IPS-15b (cell line): ENCODE measurements at regions not wholly inside any gene's neighbourhood (a gene's known extent, or its start where the extent isn't known, plus 50 kb on each side); places are given as distances from the start of the nearest gene placed in this dataset.

Source experiments
- H3K27me3 ChIP-seq: one replicate; pipeline ENCODE4 v1.6.1; 2013; ENCODE audit warnings: low read length; ENCODE audit not compliant: control insufficient read depth, insufficient read depth
- H3K36me3 ChIP-seq: one replicate; pipeline ENCODE4 v1.6.1; 2013; ENCODE audit warnings: low read length; ENCODE audit not compliant: control insufficient read depth, insufficient read depth
- H3K4me1 ChIP-seq: one replicate; pipeline ENCODE4 v1.6.1; 2013; ENCODE audit warnings: mild to moderate bottlenecking, low read length; ENCODE audit not compliant: control insufficient read depth, insufficient read depth
- H3K4me3 ChIP-seq: one replicate; pipeline ENCODE4 v1.5.1; 2013; ENCODE audit warnings: low read depth, low read length
- H3K9ac ChIP-seq: one replicate; pipeline ENCODE4 v1.6.1; 2013; ENCODE audit warnings: low read depth, mild to moderate bottlenecking, low read length
- H3K9me3 ChIP-seq: one replicate; pipeline ENCODE4 v1.6.1; 2013; ENCODE audit warnings: mild to moderate bottlenecking, low read length; ENCODE audit not compliant: control insufficient read depth, insufficient read depth

GRCh38 chr6:76416821-76417605 lies 344.6 kb upstream of the IMPG1 start:
- no peak overlapping the region for H3K9ac ChIP-seq
- no peaks in the 10 kb centered on the region for H3K36me3 ChIP-seq

DNA sequence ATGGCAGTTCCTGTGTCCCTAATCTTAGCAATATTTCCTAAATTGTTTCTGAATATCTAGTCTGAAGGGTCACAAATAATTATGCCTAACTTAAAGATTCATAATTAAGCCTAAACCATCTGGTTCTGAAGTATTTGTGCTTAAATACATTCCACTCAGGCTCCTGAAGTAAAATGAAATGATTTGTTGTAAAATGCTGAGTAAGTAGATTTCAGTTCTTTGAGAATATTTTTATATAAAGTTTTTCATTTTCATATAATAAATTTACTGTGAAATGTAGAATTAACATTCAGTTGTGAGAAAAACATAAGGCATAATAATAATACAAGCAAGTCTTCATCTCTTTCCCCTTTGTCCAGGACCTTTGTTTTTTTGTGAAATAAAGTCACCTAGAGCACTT lies 330.6 kb upstream of the IMPG1 start:
- Histone ChIP-seq H3K36me3 (no peaks in the 10 kb centered on the region), H3K9me3 (no peaks in the 10 kb centered on the region), H3K4me1 (no peaks in the 10 kb centered on the region), H3K9ac (no peak overlapping the region), H3K27me3 (no peaks in the 10 kb centered on the region), H3K4me3 (no peak overlapping the region)

More at GRCh38 chr6:76416821-76417605, 344.6 kb upstream of the IMPG1 start:
- Histone ChIP-seq H3K4me1 (no peaks in the 10 kb centered on the region), H3K27me3 (peaks cover 23% of the 10 kb centered on the region), H3K9me3 (no peaks in the 10 kb centered on the region), H3K4me3 (no peak overlapping the region)

GRCh38 chr6:76397966-76398365 lies 325.5 kb upstream of the IMPG1 start:
- no peaks in the 10 kb centered on the region for H3K4me1 ChIP-seq
- H3K27me3 ChIP-seq = no peaks in the 10 kb centered on the region
- H3K4me3 ChIP-seq = no peak overlapping the region
- no peaks in the 10 kb centered on the region for H3K36me3 ChIP-seq
- no peak overlapping the region for H3K9ac ChIP-seq
- no peaks in the 10 kb centered on the region for H3K9me3 ChIP-seq

DNA sequence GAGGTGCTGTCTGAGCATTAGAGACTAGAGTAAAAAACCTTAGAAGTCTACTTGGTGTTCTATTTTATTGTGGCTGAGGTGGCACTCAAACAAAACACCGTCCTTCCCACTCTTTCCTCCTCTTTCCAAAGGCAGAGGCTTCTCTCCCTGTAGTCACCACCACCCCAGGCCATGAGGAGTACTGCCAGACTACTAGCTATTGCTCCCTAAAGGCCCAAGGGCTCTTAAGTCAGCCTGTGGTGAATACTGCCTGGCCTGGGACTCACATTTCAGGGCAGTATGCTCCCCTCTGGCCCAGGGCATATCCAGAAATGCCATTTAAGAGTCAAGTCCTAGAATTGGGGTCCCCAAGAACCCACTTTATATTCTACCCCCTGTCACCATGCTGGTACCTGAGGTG lies 309.7 kb upstream of the IMPG1 start:
- H3K27me3 ChIP-seq = no peaks in the 10 kb centered on the region
- H3K4me1 ChIP-seq = no peaks in the 10 kb centered on the region
- H3K4me3 ChIP-seq = no peak overlapping the region
- H3K9ac ChIP-seq = no peak overlapping the region
- no peaks in the 10 kb centered on the region for H3K9me3 ChIP-seq
- H3K36me3 ChIP-seq = no peaks in the 10 kb centered on the region

- Histone ChIP-seq H3K4me1 (no peaks in the 10 kb centered on the region), H3K27me3 (no peaks in the 10 kb centered on the region), H3K4me3 (no peak overlapping the region), H3K9ac (no peak overlapping the region), H3K9me3 (no peaks in the 10 kb centered on the region), H3K36me3 (no peaks in the 10 kb centered on the region)
These were observed 309.1 kb upstream of the IMPG1 start for GRCh38 chr6:76381612-76382011.

DNA sequence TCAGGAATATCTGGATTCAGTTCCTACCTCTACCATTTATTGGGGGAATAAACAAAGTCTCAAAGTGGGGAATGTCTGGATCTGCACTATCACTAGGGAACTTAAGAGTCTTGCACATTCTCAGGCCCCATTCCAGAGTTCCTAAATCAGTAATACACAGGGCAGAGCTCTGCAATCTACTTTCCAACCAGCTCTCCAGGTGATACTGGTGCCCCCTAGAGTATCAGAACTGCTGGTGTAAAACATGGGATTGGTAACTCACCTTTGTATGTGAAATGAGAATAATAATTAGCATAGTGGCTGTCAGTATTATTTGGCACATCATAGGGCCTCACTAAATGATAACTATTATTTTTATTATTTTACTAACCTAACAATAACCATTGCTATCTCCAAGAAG lies 278.8 kb upstream of the IMPG1 start:
- Histone ChIP-seq H3K27me3 (no peaks in the 10 kb centered on the region), H3K4me1 (no peaks in the 10 kb centered on the region), H3K9ac (no peak overlapping the region), H3K9me3 (no peaks in the 10 kb centered on the region), H3K36me3 (no peaks in the 10 kb centered on the region), H3K4me3 (no peak overlapping the region)

GRCh38 chr6:76347539-76347938 lies 275.1 kb upstream of the IMPG1 start:
- Histone ChIP-seq H3K36me3 (no peaks in the 10 kb centered on the region), H3K9ac (no peak overlapping the region), H3K9me3 (no peaks in the 10 kb centered on the region), H3K4me3 (no peak overlapping the region), H3K27me3 (no peaks in the 10 kb centered on the region), H3K4me1 (no peaks in the 10 kb centered on the region)

- Histone ChIP-seq H3K4me1 (no peaks in the 10 kb centered on the region), H3K9me3 (no peaks in the 10 kb centered on the region), H3K9ac (no peak overlapping the region), H3K27me3 (no peaks in the 10 kb centered on the region), H3K36me3 (no peaks in the 10 kb centered on the region), H3K4me3 (no peak overlapping the region)
These were observed 270.2 kb upstream of the IMPG1 start for GRCh38 chr6:76342611-76343160.

GRCh38 chr6:76330031-76330430 lies 257.6 kb upstream of the IMPG1 start:
- no peak overlapping the region for H3K4me3 ChIP-seq
- peaks cover 3% of the 10 kb centered on the region for H3K9me3 ChIP-seq
- H3K36me3 ChIP-seq = no peaks in the 10 kb centered on the region
- no peaks in the 10 kb centered on the region for H3K27me3 ChIP-seq
- no peak overlapping the region for H3K9ac ChIP-seq
- H3K4me1 ChIP-seq = no peaks in the 10 kb centered on the region

GRCh38 chr6:76326871-76327270 lies 254.4 kb upstream of the IMPG1 start:
- H3K9me3 ChIP-seq = no peaks in the 10 kb centered on the region

More at GRCh38 chr6:76326871-76327270, 254.4 kb upstream of the IMPG1 start:
- Histone ChIP-seq H3K36me3 (no peaks in the 10 kb centered on the region), H3K9ac (no peak overlapping the region), H3K27me3 (no peaks in the 10 kb centered on the region), H3K4me1 (no peaks in the 10 kb centered on the region), H3K4me3 (no peak overlapping the region)
